ENCODE measurements at regions not wholly inside any gene's neighbourhood (a gene's known extent, or its start where the extent isn't known, plus 50 kb on each side); places are given as distances from the start of the nearest gene placed in this dataset.
A peak's percentile ranks its signal among the peaks of the same experiment; 100 is the strongest.

- Histone ChIP-seq H3K27ac (no peak overlapping the region), H3K4me1 (replicated peaks in 1 of 2) (no peaks in the 10 kb centered on the region), H3K9me3 (replicated peaks in 1 of 3) (no peaks in the 10 kb centered on the region), H3K36me3 (replicated peaks in 1 of 2) (no peaks in the 10 kb centered on the region), H3K27me3 (no peaks in the 10 kb centered on the region), H3K4me3 (no peak overlapping the region)
- intact Hi-C loops (cut with DNase I) = no loop called here
- TF ChIP-seq POLR2A (IDR thresholded peaks at IDR 0.05) (no peak), CTCF (IDR thresholded peaks at IDR 0.05) (no peak)
- 57 to 62% (median 60%) methylated on average over 9 of the region's 9 CpGs for WGBS, 4 donors
- no peak for DNase-seq
These were observed 239.2 kb upstream of the ZMIZ1 start for GRCh38 chr10:78829565-78829964.

GRCh38 chr10:78830062-78830975, 238.4 kb upstream of the ZMIZ1 start:
- Histone ChIP-seq H3K36me3 (replicated peaks in 1 of 2) (no peaks in the 10 kb centered on the region), H3K9me3 (replicated peaks in 1 of 3) (no peaks in the 10 kb centered on the region), H3K4me3 (no peak overlapping the region), H3K27me3 (no peaks in the 10 kb centered on the region), H3K27ac (no peak overlapping the region), H3K4me1 (replicated peaks in 1 of 2) (no peaks in the 10 kb centered on the region)
- peak in 3 of 7 donors; percentile 21 to 33 (median 27) for DNase-seq
- intact Hi-C loops (cut with DNase I) = no loop called here
- TF ChIP-seq POLR2A (IDR thresholded peaks at IDR 0.05) = no peak
- TF ChIP-seq CTCF (IDR thresholded peaks at IDR 0.05) = no peak
- 50 to 69% (median 55%) methylated on average over 7 of the region's 7 CpGs for WGBS, 4 donors

GRCh38 chr10:78830976-78831375, 237.8 kb upstream of the ZMIZ1 start:
- no peak for DNase-seq
- H3K4me1 ChIP-seq (replicated peaks in 1 of 2) = no peaks in the 10 kb centered on the region
- 66 to 89% (median 76%) methylated on average over 7 of the region's 7 CpGs for WGBS, 4 donors
- no peaks in the 10 kb centered on the region for H3K27me3 ChIP-seq
- intact Hi-C loops (cut with DNase I) = no loop called here
- no peak overlapping the region for H3K27ac ChIP-seq
- no peak overlapping the region for H3K4me3 ChIP-seq
- TF ChIP-seq POLR2A (IDR thresholded peaks at IDR 0.05) (no peak), CTCF (IDR thresholded peaks at IDR 0.05) (no peak)
- H3K36me3 ChIP-seq (replicated peaks in 1 of 2) = no peaks in the 10 kb centered on the region
- no peaks in the 10 kb centered on the region for H3K9me3 ChIP-seq (replicated peaks in 1 of 3)

GRCh38 chr10:78831461-78831860, 237.3 kb upstream of the ZMIZ1 start:
- Histone ChIP-seq H3K4me1 (replicated peaks in 1 of 2) (no peaks in the 10 kb centered on the region), H3K36me3 (replicated peaks in 1 of 2) (no peaks in the 10 kb centered on the region), H3K27ac (no peak overlapping the region), H3K27me3 (no peaks in the 10 kb centered on the region), H3K4me3 (no peak overlapping the region), H3K9me3 (replicated peaks in 1 of 3) (no peaks in the 10 kb centered on the region)
- no peak for TF ChIP-seq CTCF (IDR thresholded peaks at IDR 0.05)
- DNase-seq = no peak
- WGBS, 4 donors = 80 to 86% (median 85%) methylated on average over 1 to 8 of the region's 8 CpGs
- intact Hi-C loops (cut with DNase I) = no loop called here
